Type B pancreatic cell (in vitro differentiated cells): ENCODE measurements at regions not wholly inside any gene's neighbourhood (a gene's known extent, or its start where the extent isn't known, plus 50 kb on each side); places are given as distances from the start of the nearest gene placed in this dataset.

Experiments
- DNase-seq: peaks from one replicate; pipeline ENCODE4 v3.0.0; 2021; ENCODE audit warnings: mixed read lengths; ENCODE audit not compliant: unreplicated experiment; ENCODE audit errors: extremely low spot score
- H3K27ac Mint-ChIP-seq: 2 replicates; pipeline ENCODE4 v1.8.0; 2021; ENCODE audit warnings: mild to moderate bottlenecking, mixed read lengths
- H3K27me3 Mint-ChIP-seq: 2 replicates; pipeline ENCODE4 v1.8.0; 2021; ENCODE audit warnings: mixed read lengths
- H3K36me3 Mint-ChIP-seq: 2 replicates; pipeline ENCODE4 v1.8.0; 2021; ENCODE audit warnings: mixed read lengths
- H3K4me1 Mint-ChIP-seq: one replicate; pipeline ENCODE4 v1.8.0; 2021; ENCODE audit warnings: mixed read lengths; ENCODE audit not compliant: unreplicated experiment
- H3K4me3 Mint-ChIP-seq: 2 replicates; pipeline ENCODE4 v1.8.0; 2021; ENCODE audit warnings: mild to moderate bottlenecking, mixed read lengths
- H3K9me3 Mint-ChIP-seq: 2 replicates; pipeline ENCODE4 v1.8.0; 2021; ENCODE audit warnings: mixed read lengths
- TF ChIP-seq, protein P1 (sequence below): fragments of 200-600 bp; sonication (generic); conservative IDR thresholded peaks from 2 replicates; pipeline ENCODE4 v1.5.0; 2021; ENCODE audit warnings: antibody characterized with exemption, mild to moderate bottlenecking

DNA sequence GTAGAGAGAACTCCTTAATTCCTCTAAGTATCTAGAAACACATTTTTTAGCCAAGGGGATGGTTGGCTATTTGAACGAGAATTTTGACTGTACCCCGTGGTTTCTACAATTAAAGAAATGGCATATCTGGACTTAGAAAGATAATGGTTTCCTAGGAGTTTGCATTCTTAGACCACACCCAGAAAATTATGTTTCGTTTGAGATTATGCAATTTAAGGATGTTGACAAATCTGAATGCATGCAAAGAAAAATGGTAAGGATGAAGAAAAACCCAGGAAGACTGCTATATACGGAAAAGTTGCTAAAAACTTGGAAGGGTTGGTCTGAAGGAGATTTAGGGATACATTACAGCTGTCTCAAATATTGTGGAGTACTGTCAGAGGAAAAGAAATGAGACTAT is 538.5 kb upstream of the WWC1 start:
- TF ChIP-seq, protein P1, sequence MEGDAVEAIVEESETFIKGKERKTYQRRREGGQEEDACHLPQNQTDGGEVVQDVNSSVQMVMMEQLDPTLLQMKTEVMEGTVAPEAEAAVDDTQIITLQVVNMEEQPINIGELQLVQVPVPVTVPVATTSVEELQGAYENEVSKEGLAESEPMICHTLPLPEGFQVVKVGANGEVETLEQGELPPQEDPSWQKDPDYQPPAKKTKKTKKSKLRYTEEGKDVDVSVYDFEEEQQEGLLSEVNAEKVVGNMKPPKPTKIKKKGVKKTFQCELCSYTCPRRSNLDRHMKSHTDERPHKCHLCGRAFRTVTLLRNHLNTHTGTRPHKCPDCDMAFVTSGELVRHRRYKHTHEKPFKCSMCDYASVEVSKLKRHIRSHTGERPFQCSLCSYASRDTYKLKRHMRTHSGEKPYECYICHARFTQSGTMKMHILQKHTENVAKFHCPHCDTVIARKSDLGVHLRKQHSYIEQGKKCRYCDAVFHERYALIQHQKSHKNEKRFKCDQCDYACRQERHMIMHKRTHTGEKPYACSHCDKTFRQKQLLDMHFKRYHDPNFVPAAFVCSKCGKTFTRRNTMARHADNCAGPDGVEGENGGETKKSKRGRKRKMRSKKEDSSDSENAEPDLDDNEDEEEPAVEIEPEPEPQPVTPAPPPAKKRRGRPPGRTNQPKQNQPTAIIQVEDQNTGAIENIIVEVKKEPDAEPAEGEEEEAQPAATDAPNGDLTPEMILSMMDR = no peak
- H3K27me3 Mint-ChIP-seq = peaks cover 5% of the 10 kb centered on the region
- no peak for DNase-seq
- no peak overlapping the region for H3K4me3 Mint-ChIP-seq
- no peaks in the 10 kb centered on the region for H3K9me3 Mint-ChIP-seq
- H3K27ac Mint-ChIP-seq = no peak overlapping the region
- H3K4me1 Mint-ChIP-seq = peaks cover 26% of the 10 kb centered on the region
- no peaks in the 10 kb centered on the region for H3K36me3 Mint-ChIP-seq

DNA sequence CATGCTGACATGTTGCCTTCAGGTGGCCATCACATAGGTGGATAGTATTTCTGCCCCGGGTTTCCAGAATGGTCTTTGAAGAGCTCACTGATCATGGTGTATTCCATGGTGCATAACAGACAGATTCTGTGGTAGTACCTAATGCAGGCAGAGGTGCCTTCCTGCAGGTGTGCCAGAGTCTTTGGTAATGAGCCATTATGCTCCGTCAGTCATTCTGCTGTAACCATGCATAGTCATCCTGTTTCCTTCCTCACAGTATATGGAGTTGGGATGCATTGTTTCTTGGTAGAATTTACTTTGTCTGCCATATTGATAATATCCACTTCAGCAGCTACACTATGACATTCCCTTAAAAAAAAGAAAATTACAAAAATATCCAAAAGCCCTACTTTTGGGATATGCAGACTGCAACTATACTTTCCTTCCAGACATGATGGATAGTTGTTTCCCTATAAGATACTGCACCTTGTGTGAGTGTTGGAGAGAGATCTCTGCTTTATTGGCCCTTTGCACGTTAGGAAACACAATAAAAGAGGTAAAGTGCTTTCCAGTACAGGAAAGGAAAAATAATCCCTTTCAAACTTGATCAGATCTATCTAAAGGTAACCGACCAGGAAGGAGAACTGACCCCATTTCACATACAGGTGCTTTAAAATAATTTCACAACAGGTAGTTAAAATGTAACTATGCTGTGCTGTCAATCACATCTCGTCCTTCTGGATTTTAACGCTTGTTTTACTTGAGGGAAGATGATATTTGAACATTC is 537.5 kb upstream of the WWC1 start:
- TF ChIP-seq, protein P1 = no peak
- H3K36me3 Mint-ChIP-seq = no peaks in the 10 kb centered on the region
- no peaks in the 10 kb centered on the region for H3K9me3 Mint-ChIP-seq
- DNase-seq = no peak
- H3K27ac Mint-ChIP-seq = no peak overlapping the region
- peaks cover 26% of the 10 kb centered on the region for H3K4me1 Mint-ChIP-seq
- H3K4me3 Mint-ChIP-seq = no peak overlapping the region
- H3K27me3 Mint-ChIP-seq = peaks cover 5% of the 10 kb centered on the region

DNA sequence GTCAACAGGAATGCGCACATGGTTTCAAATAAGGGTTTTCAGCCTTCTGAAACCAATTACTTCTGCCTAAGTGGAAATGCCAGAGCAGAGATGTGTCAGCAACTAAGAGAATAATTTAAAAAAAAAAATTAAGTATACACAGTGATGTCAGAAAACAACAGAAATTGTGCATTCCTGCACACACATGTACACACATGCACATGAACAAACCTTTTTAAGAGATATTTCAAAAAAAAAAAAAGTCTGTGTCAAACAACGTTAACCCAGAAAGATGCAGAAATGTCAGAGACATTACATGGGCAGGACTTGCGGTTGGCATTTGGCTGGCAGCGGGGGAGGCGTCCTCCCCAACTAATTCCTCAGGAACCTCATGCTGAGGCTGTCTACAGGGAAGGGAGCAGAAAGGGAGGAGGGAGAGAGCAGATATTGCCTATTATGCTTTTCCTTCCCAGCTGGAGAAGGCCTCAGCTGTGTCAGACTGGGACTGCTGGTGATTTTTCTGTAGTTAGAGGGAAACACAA is 536.9 kb upstream of the WWC1 start:
- H3K27ac Mint-ChIP-seq = no peak overlapping the region
- H3K4me3 Mint-ChIP-seq = no peak overlapping the region
- H3K4me1 Mint-ChIP-seq = peaks cover 26% of the 10 kb centered on the region
- no peaks in the 10 kb centered on the region for H3K9me3 Mint-ChIP-seq
- H3K36me3 Mint-ChIP-seq = no peaks in the 10 kb centered on the region
- H3K27me3 Mint-ChIP-seq = peaks cover 5% of the 10 kb centered on the region
- no peak for DNase-seq
- TF ChIP-seq, protein P1 = no peak

DNA sequence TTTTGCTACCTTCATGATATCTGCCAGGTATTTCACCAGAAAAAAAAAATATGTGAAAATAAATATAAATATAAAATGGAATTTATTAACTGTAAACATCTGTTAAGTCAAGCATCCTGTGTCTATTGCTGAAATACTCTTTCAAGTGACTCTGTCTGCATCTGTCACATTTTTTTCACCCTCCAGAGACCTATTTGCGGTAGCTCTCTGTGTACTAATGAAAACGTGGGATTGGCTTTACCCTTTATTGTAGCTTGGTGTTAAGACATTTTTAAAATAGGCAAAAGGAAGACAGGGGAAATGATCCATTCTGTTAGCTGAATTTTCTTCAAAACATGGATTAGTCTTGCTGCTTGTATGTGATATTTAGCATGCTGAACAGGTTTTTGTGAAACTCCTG is 536.0 kb upstream of the WWC1 start:
- Mint-ChIP-seq H3K4me3 (no peak overlapping the region), H3K27me3 (peaks cover 5% of the 10 kb centered on the region), H3K36me3 (no peaks in the 10 kb centered on the region), H3K27ac (no peak overlapping the region), H3K9me3 (no peaks in the 10 kb centered on the region), H3K4me1 (peaks cover 26% of the 10 kb centered on the region)
- TF ChIP-seq, protein P1 = no peak
- no peak for DNase-seq

DNA sequence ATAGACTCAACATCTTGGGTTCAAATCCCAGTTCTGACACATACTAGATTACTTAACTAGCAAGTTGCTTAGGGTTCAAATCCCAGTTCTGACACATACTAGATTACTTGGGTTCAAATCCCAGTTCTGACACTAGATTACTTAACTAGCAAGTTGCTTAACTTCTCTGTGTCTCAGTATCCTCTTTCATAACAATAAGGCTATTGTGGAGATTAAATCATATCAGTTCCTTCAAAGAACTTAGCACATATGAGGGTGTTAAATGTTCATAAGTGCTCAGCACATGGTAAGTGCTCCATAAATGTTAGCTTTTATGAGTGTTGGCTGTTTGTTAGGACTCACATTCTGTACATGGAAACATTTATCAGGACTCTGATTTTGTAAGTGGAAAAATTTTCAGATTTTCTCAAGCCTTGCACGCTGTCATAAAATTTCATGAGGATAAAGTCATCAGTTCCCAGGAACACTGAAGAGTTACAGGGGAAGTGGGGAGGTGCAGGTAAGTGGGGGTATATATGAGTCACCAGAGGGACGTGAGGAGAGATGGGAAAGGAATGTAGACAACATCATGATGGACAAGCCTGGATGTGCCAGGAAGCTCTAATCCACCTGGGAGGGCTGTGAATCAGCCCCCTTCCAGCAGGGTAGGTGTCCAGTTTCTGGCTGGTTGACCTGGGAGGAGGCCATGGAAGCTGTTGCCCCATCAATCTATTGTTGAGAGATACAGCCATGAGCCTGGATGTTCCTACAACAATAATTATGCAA is 532.2 kb upstream of the WWC1 start:
- Mint-ChIP-seq H3K4me1 (peaks cover 16% of the 10 kb centered on the region), H3K27ac (no peak overlapping the region), H3K27me3 (peaks cover 5% of the 10 kb centered on the region), H3K36me3 (no peaks in the 10 kb centered on the region), H3K9me3 (no peaks in the 10 kb centered on the region), H3K4me3 (no peak overlapping the region)
- no peak for DNase-seq
- TF ChIP-seq, protein P1 = no peak
